Bronchial epithelial cell (primary cell): ENCODE measurements at regions not wholly inside any gene's neighbourhood (a gene's known extent, or its start where the extent isn't known, plus 50 kb on each side); places are given as distances from the start of the nearest gene placed in this dataset.
"Not testable (repeated sequence)": the region's sequence is repeated elsewhere in the genome, so short reads cannot be mapped to it uniquely, and the experiment has no call there.

Experiments used
- DNase-seq: peaks from one replicate; pipeline ENCODE4 v3.0.0-alpha.2; 2010; ENCODE audit warnings: low read depth
- FAIRE-seq: peaks from 2 replicates; lab custom pipeline; 2011; peaks lifted over from hg19 to GRCh38; lab: Jason Lieb, UNC
- H3K27me3 ChIP-seq: 2 replicates; pipeline ENCODE4 v1.5.1; 2011; ENCODE audit warnings: low read length; ENCODE audit not compliant: control insufficient read depth, insufficient read depth
- H3K36me3 ChIP-seq: 2 replicates; pipeline ENCODE4 v1.5.1; 2011; ENCODE audit warnings: low read length; ENCODE audit not compliant: control insufficient read depth, insufficient read depth
- H3K4me3 ChIP-seq: 2 replicates; pipeline ENCODE4 v1.5.1; 2011; ENCODE audit warnings: mild to moderate bottlenecking, low read depth, low read length, control low read depth
- CTCF ChIP-seq: IDR thresholded peaks from 2 replicates; pipeline ENCODE4 v1.5.1; 2011; ENCODE audit warnings: mild to moderate bottlenecking, moderate library complexity, low read length, control low read depth, inconsistent platforms; ENCODE audit not compliant: insufficient read depth, severe bottlenecking

- no peak for FAIRE-seq
- Histone ChIP-seq H3K4me3 (no peak overlapping the region), H3K36me3 (no peaks in the 10 kb centered on the region), H3K27me3 (no peaks in the 10 kb centered on the region)
- DNase-seq = no peak
- no peak for TF ChIP-seq CTCF
Measured at GRCh38 chr3:182023843-182024242, 312.1 kb downstream of the SOX2 start.

- FAIRE-seq (no peak), DNase-seq (peak; percentile 81)
- Histone ChIP-seq H3K36me3 (no peaks in the 10 kb centered on the region), H3K27me3 (no peaks in the 10 kb centered on the region), H3K4me3 (no peak overlapping the region)
- no peak for TF ChIP-seq CTCF
Measured at GRCh38 chr3:182027366-182027765, 315.6 kb downstream of the SOX2 start.

GRCh38 chr3:182028081-182028480, 316.4 kb downstream of the SOX2 start:
- no peaks in the 10 kb centered on the region for H3K27me3 ChIP-seq
- DNase-seq = peak; percentile 12
- H3K36me3 ChIP-seq = no peaks in the 10 kb centered on the region
- no peak overlapping the region for H3K4me3 ChIP-seq
- TF ChIP-seq CTCF = no peak
- peak; percentile 68 for FAIRE-seq

DNA sequence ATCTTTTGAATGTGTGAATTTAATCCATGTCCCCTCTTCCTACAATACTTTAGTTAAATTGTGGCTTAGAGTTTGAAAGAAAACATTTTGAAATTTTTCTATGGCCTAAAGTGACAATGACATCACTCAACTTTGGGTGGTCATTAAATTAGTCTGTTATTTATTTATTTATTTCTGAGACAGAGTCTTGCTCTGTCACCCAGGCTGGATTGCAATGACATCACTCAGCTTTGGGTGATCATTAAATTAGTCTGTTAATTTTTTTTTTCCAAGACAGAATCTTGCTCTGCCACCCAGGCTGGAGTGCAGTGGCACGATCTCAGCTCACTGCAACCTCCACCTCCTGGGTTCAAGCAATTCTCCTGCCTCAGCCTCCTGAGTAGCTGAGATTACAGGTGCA, 322.5 kb downstream of the SOX2 start:
- DNase-seq, H3K36me3 ChIP-seq, H3K27me3 ChIP-seq, FAIRE-seq, H3K4me3 ChIP-seq: not testable (repeated sequence)

GRCh38 chr3:182035324-182035723, 323.6 kb downstream of the SOX2 start:
- FAIRE-seq (no peak), DNase-seq (no peak)
- no peaks in the 10 kb centered on the region for H3K27me3 ChIP-seq
- no peak overlapping the region for H3K4me3 ChIP-seq
- H3K36me3 ChIP-seq = no peaks in the 10 kb centered on the region
- no peak for TF ChIP-seq CTCF

- Histone ChIP-seq H3K36me3 (no peaks in the 10 kb centered on the region), H3K4me3 (no peak overlapping the region), H3K27me3 (no peaks in the 10 kb centered on the region)
- no peak for TF ChIP-seq CTCF
- no peak for FAIRE-seq
- no peak for DNase-seq
Measured at GRCh38 chr3:182036382-182036781, 324.7 kb downstream of the SOX2 start.
